ENCODE measurements at regions not wholly inside any gene's neighbourhood (a gene's known extent, or its start where the extent isn't known, plus 50 kb on each side); places are given as distances from the start of the nearest gene placed in this dataset.

- TF ChIP-seq CTCF (IDR thresholded peaks at IDR 0.05; ENCODE audit: low read depth, low read length) (no peak), MAX (IDR thresholded peaks at IDR 0.05; ENCODE audit: low read depth, low read length) (no peak), MYC (IDR thresholded peaks at IDR 0.05; ENCODE audit: low read depth, low read length) (no peak)
Observed at GRCh38 chr3:29083081-29083480, 197.8 kb upstream of the RBMS3 start.
